ENCODE measurements at regions not wholly inside any gene's neighbourhood (a gene's known extent, or its start where the extent isn't known, plus 50 kb on each side); places are given as distances from the start of the nearest gene placed in this dataset.

DNA sequence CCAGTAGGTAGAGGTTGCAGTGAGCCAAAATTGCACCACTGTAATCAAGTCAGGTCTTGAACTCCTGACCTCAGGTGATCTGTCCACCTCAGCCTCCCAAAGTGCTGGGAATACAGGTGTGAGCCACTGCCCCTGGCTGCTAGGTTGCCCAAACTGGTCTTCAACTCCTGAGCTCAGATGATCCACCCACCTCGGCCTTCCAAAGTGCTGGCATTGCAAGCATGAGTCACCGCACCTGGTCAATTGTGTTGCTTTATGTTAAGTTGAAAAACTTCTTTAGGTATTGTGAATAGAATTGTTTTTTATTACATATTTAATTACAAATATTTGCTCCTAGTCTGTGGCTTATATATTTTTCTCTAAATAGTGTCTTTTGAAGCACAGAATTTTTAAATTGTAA, 80.5 kb downstream of the PRKAB2 start:
- Histone ChIP-seq H3K9me2 (replicated peaks; ENCODE audit: control insufficient read depth, low read length) (no peaks in the 10 kb centered on the region), H3K9me3 (ENCODE audit: control insufficient read depth, insufficient read depth, low read length) (peaks cover 3% of the 10 kb centered on the region; the same call in 1 of the 2 replicates), H4K20me1 (ENCODE audit: control insufficient read depth, insufficient read depth, low read depth, low read length) (no peaks in the 10 kb centered on the region), H3K27me3 (ENCODE audit: control insufficient read depth, low read length) (peaks cover 6% of the 10 kb centered on the region), H3K79me2 (ENCODE audit: control insufficient read depth, low read length) (no peaks in the 10 kb centered on the region), H3K36me3 (ENCODE audit: control insufficient read depth, low read length) (no peaks in the 10 kb centered on the region), H3K27ac (ENCODE audit: low read depth, low read length) (no peak overlapping the region), H3K4me1 (ENCODE audit: control insufficient read depth, low read length) (no peaks in the 10 kb centered on the region), H3F3A (ENCODE audit: control insufficient read depth, insufficient read depth) (no peaks in the 10 kb centered on the region), H3K4me3 (ENCODE audit: low read length) (no peak overlapping the region), H3K4me2 (ENCODE audit: low read length) (no peak overlapping the region)
- TF ChIP-seq CTCF (IDR thresholded peaks at IDR 0.05; ENCODE audit: low read depth, low read length, poor library complexity, severe bottlenecking): no peak
- no peak for TF ChIP-seq EZH2phosphoT487 (IDR thresholded peaks at IDR 0.05; ENCODE audit: borderline replicate concordance, low read length)

- Histone ChIP-seq H4K20me1 (ENCODE audit: control insufficient read depth, insufficient read depth, low read depth, low read length) (no peaks in the 10 kb centered on the region), H3K4me3 (ENCODE audit: low read length) (no peak overlapping the region), H3K79me2 (ENCODE audit: control insufficient read depth, low read length) (no peaks in the 10 kb centered on the region), H3K9me2 (replicated peaks; ENCODE audit: control insufficient read depth, low read length) (no peaks in the 10 kb centered on the region; the same call in 1 of the 2 replicates), H3K9me3 (ENCODE audit: control insufficient read depth, insufficient read depth, low read length) (peaks cover 3% of the 10 kb centered on the region; the same call in 1 of the 2 replicates), H3K27ac (ENCODE audit: low read depth, low read length) (no peak overlapping the region), H3K4me2 (ENCODE audit: low read length) (no peak overlapping the region), H3K36me3 (ENCODE audit: control insufficient read depth, low read length) (no peaks in the 10 kb centered on the region), H3K27me3 (ENCODE audit: control insufficient read depth, low read length) (peaks cover 19% of the 10 kb centered on the region), H3F3A (ENCODE audit: control insufficient read depth, insufficient read depth) (no peaks in the 10 kb centered on the region), H3K4me1 (ENCODE audit: control insufficient read depth, low read length) (peaks cover 9% of the 10 kb centered on the region)
- no peak for TF ChIP-seq CTCF (IDR thresholded peaks at IDR 0.05; ENCODE audit: low read depth, low read length, poor library complexity, severe bottlenecking)
- no peak for TF ChIP-seq EZH2phosphoT487 (IDR thresholded peaks at IDR 0.05; ENCODE audit: borderline replicate concordance, low read length)
These were observed 82.8 kb downstream of the PRKAB2 start for GRCh38 chr1:147089457-147089856.

DNA sequence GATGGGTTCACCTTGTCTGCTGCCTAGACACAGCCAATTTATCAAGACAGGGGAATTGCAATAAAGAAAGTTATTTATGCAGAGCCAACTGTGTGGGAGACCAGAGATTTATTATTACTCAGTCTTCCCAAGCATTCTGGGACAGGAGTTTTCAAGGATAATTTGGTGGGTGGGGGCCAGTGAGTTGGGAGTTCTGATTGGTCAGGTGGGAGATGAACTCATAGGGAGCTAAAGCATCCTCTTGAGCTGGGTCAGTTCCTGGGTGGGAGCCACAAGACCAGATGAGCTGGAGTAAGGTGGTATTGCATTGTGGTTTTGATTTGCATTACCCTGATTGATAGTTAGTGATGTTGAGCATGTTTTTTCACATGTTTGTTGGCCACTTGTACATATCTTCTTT, 86.1 kb downstream of the PRKAB2 start:
- H3K36me3 ChIP-seq (ENCODE audit: control insufficient read depth, low read length): no peaks in the 10 kb centered on the region
- H3K4me2 ChIP-seq (ENCODE audit: low read length): no peak overlapping the region
- H3K9me3 ChIP-seq (ENCODE audit: control insufficient read depth, insufficient read depth, low read length): peaks cover 3% of the 10 kb centered on the region; the same call in 1 of the 2 replicates
- no peaks in the 10 kb centered on the region for H3K79me2 ChIP-seq (ENCODE audit: control insufficient read depth, low read length)
- no peak overlapping the region for H3K4me3 ChIP-seq (ENCODE audit: low read length)
- H3K27ac ChIP-seq (ENCODE audit: low read depth, low read length): no peak overlapping the region
- H3K4me1 ChIP-seq (ENCODE audit: control insufficient read depth, low read length): peaks cover 18% of the 10 kb centered on the region
- H3F3A ChIP-seq (ENCODE audit: control insufficient read depth, insufficient read depth): no peaks in the 10 kb centered on the region
- no peaks in the 10 kb centered on the region for H4K20me1 ChIP-seq (ENCODE audit: control insufficient read depth, insufficient read depth, low read depth, low read length)
- no peaks in the 10 kb centered on the region; the same call in 1 of the 2 replicates for H3K9me2 ChIP-seq (replicated peaks; ENCODE audit: control insufficient read depth, low read length)
- peaks cover 36% of the 10 kb centered on the region for H3K27me3 ChIP-seq (ENCODE audit: control insufficient read depth, low read length)
- TF ChIP-seq EZH2phosphoT487 (IDR thresholded peaks at IDR 0.05; ENCODE audit: borderline replicate concordance, low read length) (no peak), CTCF (IDR thresholded peaks at IDR 0.05; ENCODE audit: low read depth, low read length, poor library complexity, severe bottlenecking) (no peak)

Data from DOHH2 (cell line).